Ovary (tissue), 7 donors: ENCODE measurements at regions not wholly inside any gene's neighbourhood (a gene's known extent, or its start where the extent isn't known, plus 50 kb on each side); places are given as distances from the start of the nearest gene placed in this dataset.
A peak's percentile ranks its signal among the peaks of the same experiment; 100 is the strongest.

Source experiments
- DNase-seq, 5 donors: peaks; one replicate each; pipeline ENCODE4 v3.0.0-alpha.2; 2019 to 2020
- H3K27ac ChIP-seq, 2 donors: fragments of 200-600 bp; one replicate each; pipeline versions ENCODE4 v1.5.1 to v1.8.0; 2019 to 2022
- H3K27me3 ChIP-seq: fragments of 200-600 bp; one replicate; pipeline ENCODE4 v1.8.0; 2022
- H3K36me3 ChIP-seq: fragments of 200-600 bp; sonication (generic); one replicate; pipeline ENCODE4 v1.5.1; 2019
- H3K4me1 ChIP-seq: one replicate; pipeline ENCODE4 v1.8.1; 2013; ENCODE audit warnings: mild to moderate bottlenecking, moderate library complexity; ENCODE audit not compliant: insufficient read depth
- H3K4me3 ChIP-seq: fragments of 200-600 bp; sonication (generic); one replicate; pipeline ENCODE4 v1.5.1; 2017
- H3K9me3 ChIP-seq, 2 donors: fragments of 200-600 bp in 1 of 2; sonication (generic) in 1 of 2; one replicate each; pipeline versions ENCODE4 v1.5.1 to v1.8.1; 2013 to 2019; ENCODE audit warnings: mild to moderate bottlenecking in 1 of 2, moderate library complexity in 1 of 2
- EP300 ChIP-seq: sonication (generic); formaldehyde crosslinking; IDR thresholded peaks from one replicate; pipeline ENCODE4 v1.6.1; 2017; ENCODE audit warnings: antibody characterized with exemption
- POLR2A ChIP-seq: fragments of 450-650 bp; IDR thresholded peaks from one replicate; pipeline ENCODE4 v1.6.1; 2017; ENCODE audit warnings: antibody characterized with exemption, mild to moderate bottlenecking, moderate library complexity
- WGBS, 3 donors: extraction: QIAGEN DNeasy Blood & Tissue Kit in 1 of 3; methylation state at CpG; one replicate each; pipeline versions ENCODE4 v1.1.5 to v1.1.7; 2013 to 2017; 5-methylcytosine and 5-hydroxymethylcytosine counted together
- intact Hi-C, 4 donors: fragments of 100-400 bp; cut with DNase I; formaldehyde crosslinking; loops; one replicate each; pipeline versions ENCODE4 v1.11.0 to v1.15.1; 2022 to 2023
- TF ChIP-seq, protein P1 (sequence below), 3 donors: fragments of 450-650 bp in 2 of 3; fragments of 200-600 bp in 1 of 3; IDR thresholded peaks; one replicate each; pipeline versions ENCODE4 v1.5.1 to v1.8.0; 2016 to 2022; ENCODE audit warnings: antibody characterized with exemption in 3 of 3, mild to moderate bottlenecking in 1 of 3
- donor health status: DM: no; HTN: no; CAD: no; lungs with moderate emphysema.
- donor health status: DM: no; HTN: no; CAD: no.
- donor health status: Bipolar disorder and iron deficiency.
- donor health status: DM: no; HTN: no; CAD: no.
- donor health status: DM: yes; HTN: yes; CAD: no.

DNA sequence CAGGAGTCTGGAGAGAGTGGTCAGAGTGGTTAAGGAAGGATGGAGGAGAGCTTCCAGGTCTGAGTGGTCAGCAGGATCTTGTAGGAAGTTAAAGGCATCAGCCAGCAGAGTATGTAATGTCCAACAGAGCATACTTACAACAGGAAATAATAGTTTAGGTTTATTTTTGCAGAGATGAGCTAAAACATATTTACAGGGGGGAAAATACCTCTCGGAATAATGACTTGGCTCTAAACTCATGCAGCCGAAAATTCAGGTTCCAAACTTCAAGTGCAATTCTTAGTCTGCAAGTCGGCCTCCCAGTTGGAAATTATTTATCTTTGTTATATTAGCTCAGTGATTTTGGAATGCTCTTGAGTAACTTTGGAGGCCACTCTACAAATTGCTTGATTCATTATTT is 385.0 kb upstream of the C2CD4B start:
- WGBS, 3 donors: 25 to 29% (median 26%) methylated on average over 3 of the region's 3 CpGs
- no peak for DNase-seq
- no peak for TF ChIP-seq EP300
- Histone ChIP-seq H3K9me3 (no peaks in the 10 kb centered on the region), H3K27ac (no peak overlapping the region), H3K4me1 (peaks cover 10% of the 10 kb centered on the region), H3K4me3 (no peak overlapping the region), H3K36me3 (no peaks in the 10 kb centered on the region), H3K27me3 (no peaks in the 10 kb centered on the region)
- intact Hi-C loops: no loop called here

DNA sequence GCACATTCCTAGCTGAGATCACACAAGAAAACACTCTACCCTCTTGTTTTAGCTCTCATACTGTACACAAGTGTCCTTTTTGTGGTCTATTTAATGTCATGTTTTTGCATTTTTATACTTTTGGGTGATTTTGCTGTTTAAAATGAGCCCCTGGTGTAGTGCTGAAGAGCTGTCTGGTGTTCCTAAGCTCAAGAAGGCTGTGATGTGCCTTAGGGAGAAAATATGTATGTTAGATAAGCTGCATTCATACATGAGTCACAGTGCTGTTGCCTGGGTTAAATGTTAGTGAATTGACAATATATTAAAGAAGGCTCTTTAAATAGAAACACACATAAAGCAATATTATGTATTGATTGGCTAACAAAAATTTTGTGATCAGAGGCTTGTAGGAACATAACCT is 387.4 kb upstream of the C2CD4B start:
- H3K27ac ChIP-seq: no peak overlapping the region
- H3K4me3 ChIP-seq: no peak overlapping the region
- intact Hi-C loops: no loop called here
- TF ChIP-seq EP300: no peak
- TF ChIP-seq POLR2A: no peak
- TF ChIP-seq, protein P1, sequence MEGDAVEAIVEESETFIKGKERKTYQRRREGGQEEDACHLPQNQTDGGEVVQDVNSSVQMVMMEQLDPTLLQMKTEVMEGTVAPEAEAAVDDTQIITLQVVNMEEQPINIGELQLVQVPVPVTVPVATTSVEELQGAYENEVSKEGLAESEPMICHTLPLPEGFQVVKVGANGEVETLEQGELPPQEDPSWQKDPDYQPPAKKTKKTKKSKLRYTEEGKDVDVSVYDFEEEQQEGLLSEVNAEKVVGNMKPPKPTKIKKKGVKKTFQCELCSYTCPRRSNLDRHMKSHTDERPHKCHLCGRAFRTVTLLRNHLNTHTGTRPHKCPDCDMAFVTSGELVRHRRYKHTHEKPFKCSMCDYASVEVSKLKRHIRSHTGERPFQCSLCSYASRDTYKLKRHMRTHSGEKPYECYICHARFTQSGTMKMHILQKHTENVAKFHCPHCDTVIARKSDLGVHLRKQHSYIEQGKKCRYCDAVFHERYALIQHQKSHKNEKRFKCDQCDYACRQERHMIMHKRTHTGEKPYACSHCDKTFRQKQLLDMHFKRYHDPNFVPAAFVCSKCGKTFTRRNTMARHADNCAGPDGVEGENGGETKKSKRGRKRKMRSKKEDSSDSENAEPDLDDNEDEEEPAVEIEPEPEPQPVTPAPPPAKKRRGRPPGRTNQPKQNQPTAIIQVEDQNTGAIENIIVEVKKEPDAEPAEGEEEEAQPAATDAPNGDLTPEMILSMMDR (IDR thresholded peaks at IDR 0.05): no peak
- H3K27me3 ChIP-seq: no peaks in the 10 kb centered on the region
- no peak for DNase-seq
- no peaks in the 10 kb centered on the region for H3K4me1 ChIP-seq
- no peaks in the 10 kb centered on the region for H3K36me3 ChIP-seq
- H3K9me3 ChIP-seq: no peaks in the 10 kb centered on the region

DNA sequence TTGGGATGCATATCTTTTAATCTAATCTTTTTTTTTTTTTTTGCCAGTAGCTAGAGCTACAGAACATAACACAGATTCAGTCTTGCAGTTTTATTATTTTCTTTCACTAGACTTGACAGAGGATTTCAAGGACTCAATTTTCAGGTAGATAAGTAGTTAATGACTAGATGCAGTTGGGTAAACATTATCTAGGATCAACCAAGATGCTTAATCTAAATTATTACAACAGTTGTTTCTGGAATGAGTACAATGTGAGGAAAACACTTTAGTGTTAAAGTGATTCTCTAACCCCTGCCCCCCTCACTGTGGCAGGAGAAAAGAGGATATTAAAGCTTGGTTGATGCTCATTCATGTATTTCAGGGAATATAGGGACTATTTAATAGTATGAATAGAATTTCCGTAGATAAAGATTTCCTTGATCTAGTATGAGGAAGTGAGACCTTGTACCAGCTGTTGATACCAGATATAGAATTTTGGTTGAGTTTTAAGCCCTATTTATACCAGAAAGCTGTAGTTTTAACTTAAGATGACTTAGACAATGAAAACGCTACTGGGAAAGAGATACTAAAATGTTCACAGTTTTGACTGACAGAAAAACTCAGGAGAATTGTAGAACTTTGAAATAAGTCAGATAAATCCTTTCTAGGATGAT is 389.0 kb upstream of the C2CD4B start:
- H3K27ac ChIP-seq: no peak overlapping the region
- WGBS, 3 donors: 90 to 99% (median 92%) methylated on average over 2 of the region's 2 CpGs
- no peaks in the 10 kb centered on the region for H3K36me3 ChIP-seq
- no peak overlapping the region for H3K4me3 ChIP-seq
- peaks cover 4% of the 10 kb centered on the region for H3K4me1 ChIP-seq
- no peaks in the 10 kb centered on the region for H3K27me3 ChIP-seq
- DNase-seq: no peak
- TF ChIP-seq, protein P1 (IDR thresholded peaks at IDR 0.05): no peak
- TF ChIP-seq POLR2A (no peak), EP300 (no peak)
- intact Hi-C loops: no loop called here
- no peaks in the 10 kb centered on the region for H3K9me3 ChIP-seq

DNA sequence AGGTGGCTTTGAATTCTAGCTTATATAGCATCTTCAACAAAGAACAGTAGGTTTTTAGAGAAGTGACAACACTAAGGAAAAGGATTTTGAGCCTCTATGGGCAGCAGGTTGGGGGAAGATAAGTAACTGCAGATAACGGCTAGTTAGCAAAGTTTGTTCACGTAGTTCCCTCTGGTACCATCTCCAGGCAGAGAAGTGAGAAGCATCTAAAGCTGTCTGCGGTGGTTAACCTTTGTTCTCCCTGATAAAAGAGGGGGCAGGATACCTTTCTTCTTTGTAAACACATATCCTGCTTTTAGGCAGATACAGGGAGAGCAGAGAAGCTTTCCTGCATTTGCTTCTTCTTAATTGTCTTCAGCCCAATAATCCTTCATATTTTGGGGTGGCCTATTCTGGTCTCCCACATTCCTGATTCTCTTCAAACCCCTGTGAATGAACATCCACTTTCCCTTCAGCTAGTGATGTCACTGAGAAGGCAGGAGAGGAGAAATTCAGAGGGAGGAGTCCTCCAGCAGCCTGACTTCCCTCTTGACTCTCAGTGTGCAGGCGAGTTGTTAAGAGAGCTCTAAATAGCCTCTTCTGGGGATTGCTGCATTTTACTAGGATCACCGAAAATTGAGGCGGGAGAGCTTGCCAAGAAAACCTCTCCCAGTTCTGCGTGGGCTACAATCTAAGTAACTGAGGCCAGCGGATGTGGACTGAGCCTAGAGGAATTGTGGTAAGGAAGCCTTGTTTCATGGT is 393.7 kb upstream of the C2CD4B start:
- peak; percentile 26 to 57 (median 51) for DNase-seq
- intact Hi-C loops: no loop called here
- 19 to 29% (median 23%) methylated on average over 8 of the region's 8 CpGs for WGBS, 3 donors
- peaks cover 5% of the 10 kb centered on the region for H3K4me1 ChIP-seq
- H3K36me3 ChIP-seq: no peaks in the 10 kb centered on the region
- no peak overlapping the region for H3K4me3 ChIP-seq
- H3K27ac ChIP-seq: no peak overlapping the region
- TF ChIP-seq, protein P1 (IDR thresholded peaks at IDR 0.05): no peak
- TF ChIP-seq EP300 (no peak), POLR2A (no peak)
- no peaks in the 10 kb centered on the region for H3K9me3 ChIP-seq
- no peaks in the 10 kb centered on the region for H3K27me3 ChIP-seq

DNA sequence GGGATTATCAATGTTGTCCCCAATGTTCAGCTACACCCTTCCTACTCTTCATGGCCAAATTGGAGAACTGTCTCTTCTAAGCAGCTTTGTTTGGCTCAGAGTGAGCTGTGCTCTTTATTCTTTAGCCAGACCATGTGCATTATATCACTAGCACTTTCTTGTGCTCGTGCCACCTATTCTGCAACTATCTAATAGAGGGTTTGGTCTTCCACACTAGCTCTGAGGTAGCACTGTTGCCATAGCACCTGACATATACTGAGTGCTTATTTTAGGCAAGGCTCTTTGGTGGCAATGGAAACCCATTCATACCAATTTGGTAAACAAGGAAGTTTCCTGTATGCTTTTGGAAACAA is 394.3 kb upstream of the C2CD4B start:
- WGBS, 3 donors: 12 to 18% (median 13%) methylated on average over 1 of the region's 1 CpG
- no peak for TF ChIP-seq POLR2A
- TF ChIP-seq EP300: no peak
- TF ChIP-seq, protein P1 (IDR thresholded peaks at IDR 0.05): no peak
- DNase-seq: no peak
- no peak overlapping the region for H3K4me3 ChIP-seq
- peaks cover 5% of the 10 kb centered on the region for H3K4me1 ChIP-seq
- H3K9me3 ChIP-seq: no peaks in the 10 kb centered on the region
- H3K36me3 ChIP-seq: no peaks in the 10 kb centered on the region
- no peaks in the 10 kb centered on the region for H3K27me3 ChIP-seq
- no peak overlapping the region for H3K27ac ChIP-seq
- intact Hi-C loops: no loop called here
